Astrocyte (in vitro differentiated cells and primary cell): ENCODE measurements at regions not wholly inside any gene's neighbourhood (a gene's known extent, or its start where the extent isn't known, plus 50 kb on each side); places are given as distances from the start of the nearest gene placed in this dataset.

Experiments
- CTCF ChIP-seq: IDR thresholded peaks from 2 replicates; pipeline ENCODE4 v1.5.1; 2011; ENCODE audit warnings: low read depth, mild to moderate bottlenecking, inconsistent platforms, low read length, moderate library complexity; ENCODE audit not compliant: insufficient read depth
- EZH2 ChIP-seq: IDR thresholded peaks from 2 replicates; pipeline ENCODE4 v1.6.1; 2012; ENCODE audit warnings: mild to moderate bottlenecking, low read length, inconsistent platforms; ENCODE audit not compliant: insufficient read depth

GRCh38 chr7:110061387-110061786, 1029.5 kb upstream of the LRRN3 start:
- TF ChIP-seq CTCF (no peak), EZH2 (no peak)
